T-helper 9 cell (primary cell): ENCODE measurements at regions not wholly inside any gene's neighbourhood (a gene's known extent, or its start where the extent isn't known, plus 50 kb on each side); places are given as distances from the start of the nearest gene placed in this dataset.

Source experiments
- DNase-seq: peaks from one replicate; pipeline ENCODE4 v3.0.0-alpha.2; 2020

DNA sequence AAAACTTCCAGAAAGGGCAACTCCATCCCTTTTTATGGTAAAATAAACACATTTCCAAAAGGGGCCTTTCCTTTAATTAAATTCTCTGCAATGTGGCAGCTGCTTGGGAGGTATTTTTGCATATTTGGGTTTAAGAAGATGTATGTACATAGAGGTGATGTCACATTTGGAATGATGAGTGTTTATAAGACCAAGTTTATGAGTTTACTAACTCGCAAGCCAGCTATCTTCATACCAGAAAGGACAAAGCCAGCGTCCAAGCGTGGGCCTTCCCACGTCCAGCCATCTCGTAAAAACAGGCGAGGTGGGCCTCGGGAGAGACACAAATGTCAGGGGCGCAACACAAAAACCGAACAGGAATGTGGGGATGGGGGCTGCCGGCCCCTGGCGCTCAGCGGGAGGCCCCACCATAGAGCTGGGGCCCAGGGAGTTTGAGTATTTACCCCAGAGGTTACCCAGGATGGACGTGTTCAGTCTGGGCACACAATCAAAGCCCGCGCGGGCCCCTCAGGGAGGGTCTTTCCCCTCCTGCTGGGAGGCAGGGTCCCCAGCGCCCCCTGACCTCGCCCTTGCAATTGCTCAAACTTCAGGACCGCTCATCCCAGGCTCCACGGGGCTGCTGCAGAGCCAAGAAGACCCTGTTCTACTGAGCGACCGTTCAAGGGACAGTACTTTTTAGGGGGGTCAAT, 137.3 kb downstream of the TWIST2 start:
- no peak for DNase-seq

DNA sequence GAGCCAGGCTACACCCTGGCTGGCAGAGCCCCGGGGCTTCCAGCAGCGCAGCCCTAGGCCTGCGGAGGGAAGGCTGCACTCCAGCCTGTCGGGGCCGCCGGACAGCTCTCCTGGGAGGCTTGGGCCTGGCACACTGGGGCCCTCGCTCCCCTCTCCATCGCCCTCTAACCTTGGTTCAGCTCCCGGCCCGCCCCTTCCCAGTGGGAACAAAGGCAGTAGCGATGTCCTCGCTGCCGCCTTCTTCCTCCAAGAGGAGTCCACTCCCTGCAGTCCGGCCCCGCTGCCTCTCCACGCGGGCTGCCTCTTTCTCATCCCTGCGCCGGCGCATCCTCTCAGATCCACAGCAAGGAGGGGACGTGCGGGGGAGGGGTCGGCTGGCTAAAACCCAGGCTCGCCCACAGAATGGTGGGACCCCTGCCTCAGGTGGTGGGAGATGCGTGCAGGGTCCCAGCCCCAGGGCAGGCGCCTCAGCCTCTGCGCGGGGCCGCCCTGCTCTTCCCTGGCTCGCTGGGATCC, 138.1 kb downstream of the TWIST2 start:
- no peak for DNase-seq

DNA sequence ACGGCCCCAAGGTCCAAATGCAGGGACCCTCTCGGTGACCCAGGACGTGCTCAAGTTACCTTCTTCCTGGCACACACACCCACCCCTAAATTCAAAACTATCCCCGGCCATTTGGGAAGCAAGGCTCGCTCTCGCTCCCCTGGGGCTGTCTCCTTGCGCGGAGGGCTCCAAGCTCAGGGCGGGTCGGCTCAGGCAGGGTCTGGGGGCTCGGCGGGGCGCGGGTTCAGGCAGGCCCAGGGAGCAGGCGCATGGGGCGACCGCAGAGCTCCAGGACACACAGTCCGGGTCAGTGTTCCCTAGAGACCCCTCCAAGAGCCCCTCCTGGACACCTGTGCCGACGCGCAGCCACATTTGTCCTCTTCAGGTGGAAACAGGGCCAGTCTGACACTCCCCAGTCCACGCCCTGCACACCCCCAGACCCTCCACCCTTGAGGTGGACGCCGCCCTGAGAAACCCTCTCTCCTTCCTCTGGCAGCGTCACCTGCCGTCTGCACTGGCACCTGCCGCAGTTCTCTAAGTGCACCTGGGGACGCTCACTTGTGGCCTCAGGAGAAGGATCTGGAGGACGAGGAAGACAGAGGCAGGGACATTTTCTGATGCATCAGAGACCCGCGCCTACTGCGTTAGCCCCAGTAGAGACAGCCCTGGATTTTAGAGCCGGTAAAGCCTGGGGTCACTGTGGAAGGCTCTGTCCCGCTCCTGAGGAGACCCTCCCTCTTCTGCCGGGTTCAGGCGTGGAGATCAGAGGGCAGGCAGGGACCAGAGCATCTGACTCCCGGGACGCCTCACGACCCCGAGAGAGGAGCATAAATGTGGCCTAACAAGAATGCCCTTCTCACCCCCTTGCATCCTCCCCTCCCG, 138.8 kb downstream of the TWIST2 start:
- no peak for DNase-seq

DNA sequence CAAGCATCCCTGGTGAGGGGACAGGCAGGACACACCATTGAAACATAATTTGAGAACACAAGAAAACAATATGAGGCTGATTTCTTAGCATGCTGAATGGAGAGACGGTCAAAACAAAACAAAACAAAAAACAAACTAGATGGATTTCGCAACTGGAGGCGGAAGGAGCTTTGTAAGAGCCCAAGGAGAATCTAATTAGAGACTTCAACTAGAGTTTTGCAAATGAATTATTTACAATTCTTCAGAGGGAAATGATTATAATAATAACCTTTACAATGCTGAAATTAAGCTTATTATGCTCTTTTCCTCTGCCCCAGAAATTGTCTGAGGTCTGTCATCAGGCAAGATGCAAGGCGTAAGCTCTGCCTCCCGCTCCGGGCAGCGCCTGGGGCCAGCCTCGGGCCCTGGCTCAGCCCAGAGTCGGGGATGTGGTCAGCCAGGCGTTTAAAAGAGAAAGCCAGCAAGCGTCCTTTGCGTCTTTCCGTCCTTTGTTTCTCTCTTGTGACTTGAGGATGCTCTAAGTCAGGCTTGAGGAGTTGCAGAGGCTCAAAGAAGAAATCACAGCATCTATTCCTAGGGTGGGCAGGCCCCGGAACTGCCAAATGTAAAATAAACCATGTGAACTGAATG, 139.6 kb downstream of the TWIST2 start:
- DNase-seq, result no peak

DNA sequence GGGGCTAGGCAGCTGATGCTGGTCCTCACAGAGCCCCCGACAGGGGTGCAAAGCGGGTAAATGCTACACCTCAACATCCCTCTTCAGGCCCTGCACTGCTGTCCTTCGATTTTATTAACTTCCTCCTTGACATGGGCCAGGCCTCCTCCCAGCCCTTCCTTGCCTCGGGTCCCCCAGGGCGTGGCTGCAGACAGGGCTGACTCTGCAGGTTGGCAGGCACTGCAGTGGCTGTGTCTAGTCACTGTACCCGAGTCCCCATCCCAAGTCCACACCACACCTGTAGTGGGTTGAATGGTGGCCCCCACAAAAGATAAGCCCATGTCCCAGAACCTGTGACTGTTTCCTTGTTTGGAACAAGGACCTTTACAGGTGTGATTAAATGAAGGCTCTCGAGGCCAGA, 140.2 kb downstream of the TWIST2 start:
- DNase-seq, result no peak

DNA sequence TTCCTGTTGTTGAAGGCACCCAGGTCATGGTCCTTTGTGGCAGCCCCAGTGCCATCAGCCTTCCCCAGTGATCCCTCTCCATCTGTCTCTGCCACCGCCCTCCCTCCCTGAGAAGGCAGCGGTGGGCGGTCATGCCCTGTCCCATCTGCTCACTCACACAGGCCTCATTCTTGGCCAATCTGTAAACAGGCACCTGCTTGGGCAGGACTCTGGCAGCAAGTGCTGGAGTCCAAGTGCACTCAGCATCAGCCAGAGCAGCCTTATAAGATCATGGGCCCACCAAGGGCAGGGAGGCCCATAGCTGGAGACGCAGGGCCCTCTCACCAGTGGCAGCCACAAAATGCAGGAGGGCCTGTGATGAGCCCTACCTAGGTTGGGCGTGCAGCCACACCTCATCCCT, 140.9 kb downstream of the TWIST2 start:
- DNase-seq, result no peak

DNA sequence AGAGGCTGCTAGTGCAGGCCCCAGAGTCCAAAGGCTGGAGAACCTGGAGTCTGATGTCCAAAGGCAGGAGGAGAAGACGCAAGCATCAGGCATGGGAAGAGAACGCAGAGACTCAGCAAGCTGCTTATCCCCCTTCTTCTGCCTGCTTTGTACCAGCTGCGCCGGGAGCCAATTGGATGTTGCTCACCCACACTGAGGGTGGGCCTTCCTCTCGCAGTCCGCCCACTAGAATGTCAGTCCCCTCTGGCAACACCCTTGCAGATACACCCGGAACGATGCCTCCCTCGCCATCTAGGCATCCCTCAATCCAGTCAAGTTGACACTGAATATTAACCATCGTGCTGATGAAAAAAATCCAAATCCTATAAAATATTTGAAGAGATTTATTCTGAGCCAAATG, 141.6 kb downstream of the TWIST2 start:
- DNase-seq, result no peak

DNA sequence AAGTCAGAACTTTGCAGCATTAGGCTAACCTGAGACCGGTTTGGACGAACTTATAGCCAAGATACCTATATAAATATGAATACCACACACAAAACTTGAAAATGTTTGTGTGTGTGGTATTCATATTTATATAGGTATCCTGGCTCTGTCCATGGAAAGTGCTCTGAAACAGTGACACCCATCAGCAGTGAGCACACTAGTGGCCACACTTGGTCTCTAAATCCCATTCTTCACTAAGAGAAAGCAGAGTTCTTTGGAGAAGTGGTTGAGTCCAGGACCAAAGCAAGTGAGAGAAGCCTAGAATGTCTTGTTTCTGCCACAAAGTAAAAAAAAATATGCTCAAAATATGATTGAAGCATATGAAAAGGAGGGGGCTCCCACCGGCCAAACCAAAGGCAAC, 146.5 kb downstream of the TWIST2 start:
- no peak for DNase-seq

DNA sequence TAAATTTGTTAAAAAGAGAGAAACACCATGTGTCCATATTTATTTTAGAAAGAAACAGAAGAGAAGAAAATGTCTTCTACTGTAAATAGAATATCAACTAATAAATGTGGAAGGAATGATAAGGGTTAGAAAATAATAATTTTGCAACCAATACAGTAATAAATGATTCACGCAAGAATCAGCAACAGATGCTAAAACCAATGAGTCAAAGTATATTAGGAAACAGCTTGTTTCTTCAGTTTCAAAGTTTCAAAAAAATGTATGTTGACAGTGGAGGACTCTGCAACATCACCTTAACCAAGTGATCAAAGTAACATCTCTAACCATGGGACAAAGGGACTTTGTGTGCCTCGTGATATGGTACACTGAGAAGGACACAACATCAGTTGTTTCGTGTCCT, 147.0 kb downstream of the TWIST2 start:
- DNase-seq, result no peak

DNA sequence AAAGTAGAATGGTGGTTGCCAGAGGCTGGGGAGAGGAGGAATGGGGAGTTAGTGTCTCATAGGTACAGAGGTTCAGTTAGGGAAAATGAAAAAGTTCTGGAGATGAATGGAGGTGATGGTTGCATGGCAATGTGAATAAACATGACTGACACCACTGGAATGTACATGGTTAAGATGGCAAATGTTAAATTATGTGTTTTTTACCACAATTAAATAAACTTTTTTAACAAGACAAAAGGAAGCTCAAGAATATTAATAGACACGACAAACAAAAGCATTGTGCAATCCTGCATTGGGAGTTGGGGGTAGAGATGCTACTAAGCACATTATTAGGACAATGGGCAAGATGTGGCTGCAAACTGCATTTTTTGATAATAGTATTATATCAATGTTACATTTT, 147.7 kb downstream of the TWIST2 start:
- DNase-seq, result no peak

DNA sequence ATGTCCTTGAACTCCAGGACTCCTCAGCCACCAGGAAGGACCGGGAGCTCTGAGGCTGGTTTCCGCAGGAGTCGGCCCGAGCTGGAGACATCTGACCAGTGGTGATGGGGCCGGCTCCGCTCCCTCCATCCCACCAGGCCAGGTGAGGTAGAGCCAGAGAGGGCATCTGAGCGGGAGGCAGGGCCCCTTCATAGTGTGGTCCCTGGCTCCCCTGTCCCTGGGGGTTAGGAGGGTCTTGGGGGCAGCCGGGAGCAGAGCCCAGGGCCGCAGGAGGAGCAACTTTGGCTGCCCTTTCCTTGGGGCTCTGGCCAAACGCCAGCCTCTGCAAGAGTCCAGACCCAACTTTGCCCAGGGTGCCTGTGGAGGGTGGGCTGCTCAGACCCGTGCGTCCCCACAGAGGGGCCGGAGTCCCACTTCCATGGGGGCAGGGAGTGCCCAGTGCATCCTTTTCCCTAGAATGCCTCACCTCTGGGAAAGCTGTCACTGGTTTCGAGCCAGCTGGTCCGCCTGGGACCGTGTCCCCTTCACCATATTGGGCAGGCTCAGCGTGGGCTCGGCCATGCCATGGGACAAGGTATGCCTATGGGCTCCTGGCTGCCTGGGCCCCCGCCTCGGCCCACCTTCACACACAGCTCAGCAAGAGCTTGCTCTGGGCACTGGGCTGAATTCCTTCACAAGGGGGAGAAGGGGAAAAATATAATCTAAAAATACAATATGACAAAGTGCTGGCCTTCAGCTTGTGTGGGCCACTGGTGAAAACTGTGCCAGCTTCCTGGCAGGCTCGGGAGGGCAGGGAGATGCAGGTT, 148.6 kb downstream of the TWIST2 start:
- no peak for DNase-seq

DNA sequence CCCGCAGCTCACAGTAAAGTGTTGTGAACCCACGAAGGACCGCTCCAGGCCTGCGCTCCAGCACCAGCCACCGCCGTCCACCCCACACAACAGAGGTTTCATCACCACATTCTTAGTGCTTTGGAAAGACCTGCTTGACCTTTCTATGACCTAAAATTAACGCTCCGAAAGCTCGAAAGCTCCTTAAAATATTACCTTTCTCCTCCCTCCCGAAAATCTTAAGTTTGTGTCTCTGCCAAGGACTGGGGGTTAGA, 149.2 kb downstream of the TWIST2 start:
- no peak for DNase-seq

DNA sequence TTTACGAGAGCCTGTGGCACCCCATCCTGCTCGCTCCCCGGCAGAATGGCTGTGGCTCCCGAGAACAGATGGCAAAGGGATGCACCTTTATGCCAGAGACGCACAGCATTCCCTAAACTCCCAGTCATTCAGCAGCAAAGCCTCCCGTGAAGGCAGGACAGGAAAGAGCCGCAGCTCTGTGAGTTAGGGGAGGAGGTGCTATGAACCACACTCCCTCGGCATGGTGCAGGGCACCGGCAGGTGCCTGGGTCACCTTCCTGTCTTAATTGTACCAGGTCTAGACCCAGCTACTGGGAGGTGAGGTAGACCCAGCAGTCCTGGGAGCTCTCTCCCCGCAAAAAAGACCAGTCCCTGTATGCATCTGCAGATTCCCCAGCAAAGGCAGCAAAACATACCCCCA, 149.8 kb downstream of the TWIST2 start:
- DNase-seq, result no peak
